GM12878 (cell line): ENCODE measurements at regions not wholly inside any gene's neighbourhood (a gene's known extent, or its start where the extent isn't known, plus 50 kb on each side); places are given as distances from the start of the nearest gene placed in this dataset.

Experiments
- ATAC-seq: fragments of 200-7000 bp; cut with Tn5 transposase; 3 replicates; pipeline ENCODE4 v1.9.1; 2020; ENCODE audit warnings: mild to moderate bottlenecking, moderate library complexity
- BruUV-seq: library from RNA; stranded (reverse); fragments of 400-500 nt; replicated peaks from 2 replicates; lab custom pipeline; 2021; lab: Mats Ljungman, UMichigan
- CTCF ChIA-PET: fragments of 300-600 bp; sonication (Branson Sonifier 250); formaldehyde crosslinking; extraction: SDS; loops from one replicate; lab custom pipeline; 2021; ENCODE audit warnings: inconsistent platforms; lab: Yijun Ruan, JAX
- POLR2A ChIA-PET: fragments of 350-600 bp; formaldehyde crosslinking; extraction: SDS; loops from one replicate; lab custom pipeline; 2021; ENCODE audit warnings: inconsistent platforms; lab: Charles Lee
- RAD21 ChIA-PET: fragments of 300-600 bp; sonication (Branson Sonifier 250); formaldehyde crosslinking; loops from one replicate; lab custom pipeline; 2023; ENCODE audit warnings: antibody characterized with exemption; ENCODE audit not compliant: unreplicated experiment; lab: Charles Lee
- SMC1A ChIA-PET: fragments of 300-600 bp; sonication (Branson Sonifier 250); formaldehyde crosslinking; loops from one replicate; lab custom pipeline; 2023; ENCODE audit not compliant: unreplicated experiment, uncharacterized antibody; lab: Charles Lee
- DNase-seq: peaks from one replicate; pipeline ENCODE4 v3.0.0-alpha.2; 2011; ENCODE audit warnings: low read depth, low spot score
- FAIRE-seq: peaks from 3 replicates; lab custom pipeline; 2011; peaks lifted over from hg19 to GRCh38; lab: Jason Lieb, UNC
- H2AFZ ChIP-seq: 2 replicates; pipeline ENCODE4 v1.6.0; 2011; ENCODE audit warnings: low read depth, low read length, control low read depth; ENCODE audit not compliant: control insufficient read depth
- H3K27ac ChIP-seq: 2 replicates; pipeline ENCODE4 v1.5.1; 2011; ENCODE audit warnings: control low read depth; ENCODE audit not compliant: control insufficient read depth, insufficient read depth
- H3K27me3 ChIP-seq, 2 experiments: replicated peaks in 1 of 2; 2 replicates each; pipeline versions ENCODE4 v1.6.0 to v1.6.1; 2011; ENCODE audit warnings: low read length in 1 of 2; ENCODE audit not compliant: control insufficient read depth in 2 of 2, insufficient read depth in 2 of 2
- H3K36me3 ChIP-seq, 2 experiments: 2 replicates each; pipeline ENCODE4 v1.5.1; 2011; ENCODE audit warnings: low read length in 1 of 2; ENCODE audit not compliant: control insufficient read depth in 2 of 2, insufficient read depth in 2 of 2
- H3K4me1 ChIP-seq: 2 replicates; pipeline ENCODE4 v1.6.1; 2011; ENCODE audit warnings: mild to moderate bottlenecking, low read length, moderate library complexity, mixed read lengths; ENCODE audit not compliant: control insufficient read depth, insufficient read depth
- H3K4me2 ChIP-seq: 2 replicates; pipeline ENCODE4 v1.6.0; 2011; ENCODE audit warnings: control low read depth; ENCODE audit not compliant: control insufficient read depth, insufficient read depth
- H3K4me3 ChIP-seq: fragments of 200-600 bp; sonication (generic); 2 replicates; pipeline ENCODE4 v1.5.1; 2016
- H3K79me2 ChIP-seq: 2 replicates; pipeline ENCODE4 v1.6.0; 2011; ENCODE audit warnings: low read length; ENCODE audit not compliant: control insufficient read depth, insufficient read depth
- H3K9ac ChIP-seq: 2 replicates; pipeline ENCODE4 v1.8.0; 2011; ENCODE audit warnings: low read length, control low read depth, mixed read lengths; ENCODE audit not compliant: control insufficient read depth, insufficient read depth
- H3K9me3 ChIP-seq: replicated peaks from 3 replicates; pipeline ENCODE4 v1.5.1; 2011; ENCODE audit warnings: mild to moderate bottlenecking, low read length; ENCODE audit not compliant: control insufficient read depth, insufficient read depth
- H4K20me1 ChIP-seq: 2 replicates; pipeline ENCODE4 v1.6.0; 2011; ENCODE audit not compliant: control insufficient read depth, insufficient read depth
- EP300 ChIP-seq, 2 experiments: fragments of 150-350 bp in 1 of 2; IDR thresholded peaks; 2 replicates each; pipeline ENCODE4 v1.6.1; 2011 to 2012; ENCODE audit warnings: low read depth in 2 of 2, low read length in 2 of 2, borderline replicate concordance in 1 of 2, improper control_type of control experiment in 1 of 2, inconsistent platforms in 1 of 2; ENCODE audit not compliant: control insufficient read depth in 1 of 2
- ETV6 ChIP-seq, 2 experiments: fragments of 450-650 bp in 1 of 2; IDR thresholded peaks in 1 of 2; conservative IDR thresholded peaks in 1 of 2; 2 replicates each; pipeline ENCODE4 v1.6.1; 2014; ENCODE audit warnings: antibody characterized with exemption in 1 of 2, borderline replicate concordance in 1 of 2, low read depth in 1 of 2, mild to moderate bottlenecking in 1 of 2, moderate library complexity in 1 of 2
- FOXK2 ChIP-seq: fragments of 450-650 bp; IDR thresholded peaks from 2 replicates; pipeline ENCODE4 v1.6.1; 2017; ENCODE audit warnings: mild to moderate bottlenecking, moderate library complexity
- IKZF1 ChIP-seq: fragments of 450-650 bp; conservative IDR thresholded peaks from 2 replicates; pipeline ENCODE4 v1.6.1; 2017; ENCODE audit warnings: antibody characterized with exemption, mild to moderate bottlenecking
- KDM1A ChIP-seq: fragments of 200-600 bp; sonication (generic); IDR thresholded peaks from 2 replicates; pipeline ENCODE4 v1.6.1; 2016; ENCODE audit warnings: borderline replicate concordance
- PAX8 ChIP-seq: fragments of 450-650 bp; IDR thresholded peaks from 2 replicates; pipeline ENCODE4 v1.6.1; 2017; ENCODE audit warnings: mild to moderate bottlenecking, moderate library complexity
- POLR2A ChIP-seq: IDR thresholded peaks from 2 replicates; pipeline ENCODE4 v1.6.1; 2011; ENCODE audit warnings: low read depth, mild to moderate bottlenecking, low read length
- RB1 ChIP-seq: fragments of 450-650 bp; formaldehyde crosslinking; IDR thresholded peaks from 2 replicates; pipeline ENCODE4 v1.6.1; 2017; ENCODE audit warnings: mild to moderate bottlenecking, borderline replicate concordance
- SIN3A ChIP-seq: IDR thresholded peaks from 2 replicates; pipeline ENCODE4 v1.6.1; 2012; ENCODE audit warnings: low read depth, low read length, improper control_type of control experiment
- WGBS: methylation state at CpG from one replicate; pipeline ENCODE4 v1.1.6; 2016; ENCODE audit warnings: low lambda C conversion rate; ENCODE audit not compliant: insufficient replicate concordance, insufficient coverage; ENCODE audit errors: missing lambda C conversion rate; 5-methylcytosine and 5-hydroxymethylcytosine counted together
- in situ Hi-C: fragments of 300-500 bp; cut with MboI; formaldehyde crosslinking; loops from 9 replicates; pipeline ENCODE4 v1.14.3; 2018; ENCODE audit warnings: mixed read lengths
- intact Hi-C: fragments of 100-400 bp; cut with micrococcal nuclease; formaldehyde crosslinking; loops from one replicate; pipeline ENCODE4 v1.14.2; 2022; ENCODE audit not compliant: unreplicated experiment

DNA sequence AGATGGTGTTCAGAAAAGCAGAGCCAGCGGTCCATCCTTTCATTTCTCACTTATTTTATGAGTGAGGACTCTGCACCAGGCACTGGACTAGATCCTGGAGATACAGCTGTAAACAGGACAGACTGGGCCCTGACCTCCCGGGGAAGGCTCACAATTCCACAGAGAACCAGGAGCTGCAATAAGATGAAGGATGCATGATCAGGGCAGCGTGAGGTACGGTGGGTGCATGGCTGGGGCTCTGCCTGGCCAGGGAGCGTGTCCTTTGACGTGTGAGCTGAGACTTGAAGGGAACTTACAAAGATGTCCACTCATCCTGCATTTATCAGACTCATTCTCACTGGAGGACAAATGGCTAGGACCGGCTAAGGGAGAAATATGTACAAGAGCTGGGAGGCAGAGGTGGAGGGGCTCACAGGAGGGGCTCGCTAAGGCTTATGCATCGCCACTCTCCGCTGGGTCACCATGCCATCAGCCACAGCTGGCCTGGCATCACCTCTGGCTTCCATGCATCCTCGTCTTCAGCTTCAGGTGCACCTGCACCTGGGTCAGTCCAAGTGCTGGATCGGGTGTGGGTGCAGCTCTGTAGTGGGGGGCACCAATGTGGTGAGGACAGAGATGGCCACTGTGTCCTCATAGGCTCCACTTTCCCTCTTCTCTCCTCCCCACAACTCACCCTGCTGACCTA lies 213.9 kb downstream of the TOMM20 start:
- Histone ChIP-seq H2AFZ (no peak overlapping the region), H3K4me1 (no peaks in the 10 kb centered on the region), H4K20me1 (no peaks in the 10 kb centered on the region), H3K9ac (no peak overlapping the region), H3K4me2 (no peak overlapping the region), H3K79me2 (no peaks in the 10 kb centered on the region), H3K27me3 (no peaks in the 10 kb centered on the region), H3K4me3 (no peak overlapping the region), H3K9me3 (no peaks in the 10 kb centered on the region; the same call in 1 of the 3 replicates), H3K27ac (no peak overlapping the region), H3K36me3 (no peaks in the 10 kb centered on the region)
- in situ Hi-C loops (no loop called here), intact Hi-C loops (no loop called here)
- DNase-seq (no peak), ATAC-seq (no peak), FAIRE-seq (no peak)
- ChIA-PET SMC1A (interaction anchor here (0.6 to 4.1 kb wide), 3 partner anchors 11 to 408 kb away, joined by 3 to 15 read pairs (median 3); no protein-coding TSS in a partner anchor), POLR2A (no interaction called here), CTCF (no interaction called here), RAD21 (interaction anchor here (0.8 to 2.0 kb wide), 4 partner anchors 10 to 288 kb away, joined by 3 to 6 read pairs (median 4); no protein-coding TSS in a partner anchor)
- BruUV-seq, result no TSS peak
- TF ChIP-seq FOXK2 (no peak), ETV6 (conservative IDR thresholded peaks at IDR 0.05 in 1 of 2, IDR thresholded peaks at IDR 0.05 in 1 of 2; ENCODE audit: borderline replicate concordance in 1 of 2, low read depth in 1 of 2) (no peak), SIN3A (no peak), PAX8 (no peak), EP300 (IDR thresholded peaks at IDR 0.05; ENCODE audit: borderline replicate concordance in 1 of 2, control insufficient read depth in 1 of 2, low read depth in 2 of 2, low read length in 2 of 2) (no peak), RB1 (no peak), KDM1A (no peak), POLR2A (no peak), IKZF1 (no peak)
- WGBS, result 78% methylated on average over 12 of the region's 12 CpGs
